Lung microvascular endothelial cell (primary cell): ENCODE measurements at regions not wholly inside any gene's neighbourhood (a gene's known extent, or its start where the extent isn't known, plus 50 kb on each side); places are given as distances from the start of the nearest gene placed in this dataset.

Experiments
- DNase-seq, 2 donors: peaks; one replicate each; pipeline versions ENCODE4 v3.0.0 to v3.0.0-alpha.2; 2010; ENCODE audit warnings: low read depth in 2 of 2

DNA sequence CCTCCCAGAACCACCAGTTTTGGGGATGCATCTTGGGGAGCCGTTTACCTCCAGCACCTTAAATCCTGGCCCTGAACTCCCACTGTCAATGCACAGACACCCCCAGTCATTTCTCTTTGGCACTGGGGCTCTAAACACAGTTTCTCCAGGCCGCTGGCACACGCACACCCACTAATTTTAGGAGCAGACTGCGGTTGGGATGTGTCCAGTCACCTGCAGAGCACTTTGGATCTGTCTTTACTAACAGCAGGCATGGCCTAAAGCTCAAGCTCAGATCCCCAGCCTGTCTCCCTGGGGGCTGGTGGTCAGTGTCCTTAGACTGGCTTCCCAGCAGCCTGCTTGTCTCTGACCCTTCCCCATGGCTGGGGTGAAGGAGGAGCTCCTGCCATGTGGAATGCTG is 49.9 kb downstream of the SYNE3 start:
- DNase-seq = no peak

DNA sequence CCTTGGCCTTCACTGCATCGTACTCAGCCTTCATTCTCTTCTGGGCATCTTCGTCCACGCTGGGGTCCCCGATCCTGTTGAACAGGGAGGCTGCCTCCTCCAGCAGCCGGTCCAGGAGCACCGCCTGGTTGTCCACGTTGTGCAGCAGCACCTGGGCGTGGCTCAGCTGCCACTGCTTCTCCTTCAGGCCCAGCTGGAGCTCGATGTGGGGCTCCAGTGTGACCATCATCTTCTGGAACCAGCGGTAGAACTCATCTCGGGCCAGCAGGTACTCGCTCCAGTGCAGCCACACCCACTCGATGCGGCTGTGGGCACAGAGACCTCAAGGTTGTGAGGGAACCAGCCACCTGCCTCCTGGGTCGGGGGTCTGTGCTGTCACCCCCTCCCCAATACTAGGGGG is 50.5 kb downstream of the SYNE3 start:
- no peak for DNase-seq

DNA sequence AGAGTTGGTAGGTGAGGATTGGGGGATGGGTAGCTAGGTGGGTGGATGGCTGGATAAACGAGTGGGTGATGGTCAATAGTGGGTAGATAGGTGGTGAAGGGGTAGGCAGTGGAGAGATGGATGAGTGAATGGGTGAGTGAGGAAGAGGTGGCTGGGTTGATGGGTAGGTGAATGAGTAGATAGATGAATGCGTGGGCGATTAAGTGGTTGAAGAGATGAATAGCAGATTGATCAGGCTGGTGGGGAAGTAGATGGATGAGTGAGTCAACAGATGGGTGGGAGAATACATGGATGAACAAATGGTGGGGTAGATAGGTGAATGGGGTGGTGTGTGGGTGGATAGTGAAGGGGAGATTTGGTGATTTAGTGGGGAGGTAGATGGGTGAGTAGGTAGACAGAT is 51.1 kb downstream of the SYNE3 start:
- DNase-seq = no peak

DNA sequence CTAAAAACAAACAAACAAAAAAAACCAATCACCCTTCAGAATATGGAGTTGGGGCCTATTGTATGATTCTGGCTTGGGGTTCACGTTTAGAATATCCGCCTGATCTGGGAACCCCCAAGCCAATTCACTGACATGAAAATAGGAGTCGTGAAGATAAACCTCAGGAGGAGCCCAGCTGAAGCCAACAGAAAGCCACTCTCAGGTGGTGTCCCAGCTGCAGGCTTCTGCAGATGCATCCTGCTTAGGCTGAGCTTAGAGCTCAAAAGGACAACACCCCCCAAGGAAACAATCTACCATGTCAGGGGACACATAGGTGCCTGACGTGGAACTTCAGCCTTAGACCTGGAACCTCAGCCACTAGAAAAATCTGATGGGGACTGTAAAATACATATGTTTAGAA is 51.9 kb downstream of the SYNE3 start:
- no peak for DNase-seq

DNA sequence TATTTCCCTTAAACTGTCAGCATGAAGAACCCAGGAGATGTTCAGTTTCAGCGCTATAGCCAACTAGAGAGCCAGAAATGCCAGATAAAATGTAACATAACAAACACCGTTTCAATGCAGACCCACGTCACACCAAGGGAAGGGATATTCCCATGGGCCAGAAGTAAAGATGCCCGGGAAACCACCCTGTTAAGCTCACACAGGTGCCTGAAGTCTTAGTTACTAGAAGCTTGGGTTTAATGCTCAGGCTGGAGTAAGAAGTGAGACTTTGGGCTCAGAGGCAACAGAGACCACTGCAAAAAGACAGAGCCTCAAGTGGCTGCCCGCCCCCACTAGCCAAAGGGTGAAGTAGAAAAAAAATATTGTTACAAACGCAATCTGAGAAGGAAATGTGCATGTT is 52.3 kb downstream of the SYNE3 start:
- DNase-seq = no peak

DNA sequence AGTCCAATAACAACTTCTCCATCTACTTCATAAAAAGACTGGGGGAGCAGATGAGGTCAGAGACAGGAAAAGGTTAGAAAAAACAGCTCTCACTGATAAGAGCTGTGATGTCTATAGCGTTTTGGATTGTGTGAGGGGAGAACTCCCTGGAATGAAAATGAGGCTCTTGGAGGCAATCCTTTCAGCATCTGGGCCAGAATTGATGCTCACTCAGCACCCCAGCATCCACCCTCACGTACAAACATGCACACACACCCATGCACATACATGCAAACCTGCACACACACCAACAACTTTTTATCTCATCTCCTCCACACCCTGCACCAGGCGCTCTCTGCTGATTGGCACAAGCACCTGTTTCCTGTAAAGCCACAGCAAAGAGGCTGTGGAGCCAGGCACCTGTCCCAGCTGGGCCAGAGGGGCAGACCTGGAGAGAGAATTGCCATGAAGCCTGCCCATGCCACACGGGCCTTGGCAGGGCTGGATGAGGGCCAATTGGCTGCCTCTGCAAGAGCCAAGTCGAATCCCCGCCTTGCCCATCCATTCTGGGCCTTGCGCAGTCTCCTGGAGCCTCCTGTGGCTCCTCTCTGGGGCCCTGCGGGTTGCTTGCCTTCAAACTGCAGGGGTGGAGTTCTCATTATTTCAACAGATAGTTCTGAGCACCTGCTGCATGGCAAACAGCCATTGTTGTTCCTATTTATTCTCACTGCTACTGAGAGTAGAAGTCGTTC is 53.1 kb downstream of the SYNE3 start:
- DNase-seq = peak; percentile 43 to 65

DNA sequence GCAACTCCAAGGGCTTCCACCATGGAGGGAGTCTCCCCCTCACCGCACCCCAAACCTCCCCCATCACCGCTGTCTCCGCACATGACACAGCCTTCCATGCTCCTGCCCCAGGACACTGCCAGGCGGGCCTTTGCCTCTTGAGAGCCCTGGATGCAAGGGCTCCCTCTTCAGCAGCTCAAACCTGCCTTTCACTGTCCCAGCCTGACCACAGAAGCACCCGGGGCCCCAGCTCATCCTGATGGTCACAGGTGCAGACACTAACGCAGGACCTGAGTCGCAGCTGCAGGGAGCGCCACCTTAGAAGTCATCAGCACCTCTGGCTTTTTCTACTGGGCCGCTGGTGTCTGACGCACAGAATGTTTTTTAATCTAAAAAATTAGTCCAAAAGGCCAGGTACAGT is 54.0 kb downstream of the SYNE3 start:
- no peak for DNase-seq

DNA sequence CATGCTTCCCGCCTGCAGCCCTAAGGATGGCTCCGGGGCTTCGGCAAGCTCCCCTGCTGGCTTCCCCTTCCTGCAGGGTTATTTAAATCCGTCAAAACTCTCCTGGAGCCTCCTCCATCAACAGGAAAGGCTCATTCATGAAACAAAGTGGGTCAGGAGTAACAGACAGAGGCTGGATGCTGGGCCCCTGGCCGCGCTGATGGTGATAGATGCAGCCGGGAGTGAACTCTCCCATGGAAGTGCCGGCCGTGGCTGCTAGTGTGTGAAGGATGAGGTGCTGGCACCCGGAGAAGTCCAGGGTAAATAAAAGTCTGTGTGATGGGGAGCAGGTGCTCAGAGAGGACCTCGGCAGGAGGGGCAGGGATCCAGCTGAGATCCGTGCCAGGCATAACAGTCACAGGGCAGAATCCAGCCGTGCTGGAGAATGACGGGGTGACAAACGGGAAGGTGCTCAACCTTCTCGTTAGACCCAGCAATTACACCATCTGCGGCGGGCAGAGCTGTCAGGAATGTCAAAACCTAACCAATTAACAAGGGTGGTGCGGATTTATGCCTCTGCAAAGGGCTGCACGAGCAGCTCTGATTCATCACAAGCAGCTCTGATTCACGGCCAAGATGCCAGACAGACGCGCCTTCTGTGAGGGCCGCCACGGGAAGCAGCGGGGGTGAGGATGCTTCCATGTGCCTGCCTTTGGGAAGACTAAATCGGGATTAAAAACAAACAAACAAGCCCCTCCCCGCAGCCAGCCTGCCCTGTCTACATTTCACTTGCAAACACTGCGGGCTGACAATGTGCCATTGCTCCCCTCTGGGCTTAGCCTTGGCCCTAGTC is 55.6 kb downstream of the SYNE3 start:
- DNase-seq = peak; percentile 41 to 81

DNA sequence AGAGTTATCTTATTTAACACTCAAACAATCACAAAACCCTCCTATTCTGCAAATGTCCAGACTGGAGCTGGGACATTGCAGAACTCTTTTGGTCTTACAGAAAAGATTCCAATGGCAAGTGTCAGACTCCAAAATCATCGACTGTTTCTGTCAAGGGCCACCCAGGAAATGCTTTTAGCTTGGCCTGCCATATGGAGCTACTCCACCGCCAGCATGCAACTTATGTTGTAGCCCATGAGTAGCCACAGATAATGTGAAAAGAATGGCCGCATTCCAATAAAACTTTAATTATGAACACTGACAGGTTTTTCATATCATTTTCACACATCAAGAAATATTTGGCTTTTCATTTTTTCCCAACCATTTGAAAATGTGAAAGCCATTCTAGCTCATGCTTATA is 57.5 kb downstream of the SYNE3 start:
- DNase-seq = no peak

DNA sequence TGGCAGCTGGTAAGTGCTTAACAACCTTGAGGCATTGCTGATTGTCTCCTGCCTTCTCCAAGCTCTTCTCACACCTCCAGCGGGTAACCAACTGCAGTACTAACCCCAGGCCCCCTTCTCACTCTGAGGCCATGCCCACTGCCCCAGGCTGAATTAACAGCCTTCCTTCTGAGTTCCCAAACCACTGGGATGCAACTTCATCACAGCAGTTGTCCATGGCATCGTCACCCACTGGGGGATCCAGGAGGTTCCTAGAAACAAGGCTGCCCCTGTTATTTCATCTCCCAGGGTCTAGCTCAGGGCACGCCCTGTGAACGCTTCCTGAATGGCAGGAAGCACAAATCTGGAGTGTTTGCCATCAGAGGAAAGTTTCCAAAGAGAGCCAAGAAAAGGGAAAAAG is 58.0 kb downstream of the SYNE3 start:
- no peak for DNase-seq

DNA sequence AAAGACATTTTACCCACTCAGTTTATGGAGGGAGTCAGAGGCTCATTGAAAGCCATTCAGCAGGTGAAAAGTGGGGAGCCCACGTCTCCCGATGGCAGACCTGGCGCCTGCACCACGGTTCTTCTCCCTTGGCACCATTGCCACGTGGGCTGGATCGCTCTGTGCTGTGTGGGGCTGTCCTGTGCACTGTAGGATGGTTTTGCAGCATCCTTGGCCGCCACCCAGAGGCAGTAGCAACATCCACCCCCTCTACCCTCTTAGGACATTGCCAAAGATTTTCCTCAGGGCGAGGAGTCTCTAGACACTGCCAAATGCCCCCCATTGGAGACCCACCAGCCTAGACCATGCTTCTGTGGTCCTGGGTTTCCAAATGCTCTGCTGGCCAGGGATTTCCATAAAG is 60.2 kb downstream of the SYNE3 start:
- no peak for DNase-seq

DNA sequence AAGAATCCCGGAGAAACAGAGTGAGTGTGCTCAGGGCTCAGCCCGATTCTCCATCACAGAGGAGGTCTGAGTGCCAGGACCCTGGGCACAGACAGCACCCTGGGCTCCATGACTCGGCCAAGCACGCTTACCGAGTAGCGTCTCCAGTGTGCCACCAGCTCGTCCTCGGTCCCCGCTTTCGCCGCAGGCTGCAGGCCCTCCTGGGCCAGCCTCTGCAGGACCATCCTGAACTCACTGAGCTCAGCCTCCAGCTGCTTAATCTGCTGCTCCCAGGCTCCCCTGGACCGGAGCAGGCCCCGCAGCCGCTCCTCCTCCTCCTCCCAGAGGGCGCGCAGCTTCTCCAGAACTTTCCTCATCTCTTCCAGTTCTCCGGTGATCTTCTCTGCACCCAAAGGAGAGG is 61.2 kb downstream of the SYNE3 start:
- no peak for DNase-seq

DNA sequence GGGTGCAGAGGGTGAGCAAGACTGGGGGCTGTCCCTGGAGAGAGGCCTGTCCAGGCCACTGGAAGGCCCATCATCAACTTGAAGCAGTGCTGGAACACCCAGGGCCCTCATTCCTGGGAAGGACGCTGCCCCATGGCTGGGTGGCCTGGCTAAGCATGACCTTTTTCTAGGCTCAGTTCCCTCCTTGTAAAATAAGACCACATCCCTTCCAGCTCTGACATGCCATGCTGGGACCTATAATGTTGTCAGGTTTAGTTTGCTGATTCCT is 62.8 kb downstream of the SYNE3 start:
- no peak for DNase-seq

DNA sequence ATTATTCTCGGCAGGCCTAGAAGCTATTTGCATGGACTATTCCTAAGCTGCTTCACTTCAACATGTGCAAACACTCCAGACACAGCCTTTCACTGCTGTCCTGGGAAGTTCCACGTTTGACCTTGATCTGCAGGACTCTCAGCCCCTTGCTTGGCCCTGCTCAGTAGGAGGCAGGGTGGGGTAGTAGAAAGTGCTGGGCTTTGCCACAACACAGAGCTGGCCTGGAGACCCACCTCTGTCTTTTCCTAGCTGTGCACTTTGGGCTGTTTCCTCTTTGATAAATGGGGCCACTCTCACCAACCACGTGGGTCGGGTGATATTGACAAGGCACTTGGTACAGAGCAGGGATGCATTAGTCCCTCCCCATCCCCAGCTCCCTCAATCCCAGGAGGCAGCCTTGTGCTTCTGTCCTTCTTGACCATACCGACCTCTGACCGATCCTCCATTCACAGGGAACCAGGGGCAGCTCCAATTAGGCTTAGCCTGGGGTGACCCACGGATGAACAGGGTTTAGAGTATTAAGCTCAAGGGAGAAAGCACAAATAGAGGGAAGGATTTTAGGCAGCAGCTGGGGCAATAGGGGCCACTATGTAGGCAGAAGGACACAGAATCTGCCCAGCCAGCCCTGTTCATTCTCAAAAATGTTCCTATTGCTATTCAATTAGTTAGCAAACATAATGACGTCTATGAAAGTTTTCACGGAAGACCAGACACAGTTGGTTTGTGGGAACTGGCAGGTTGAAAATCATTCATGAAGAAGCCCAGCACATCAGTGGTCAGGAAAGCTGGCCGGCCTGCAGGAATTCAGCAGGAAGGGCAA is 63.3 kb downstream of the SYNE3 start:
- DNase-seq = no peak

DNA sequence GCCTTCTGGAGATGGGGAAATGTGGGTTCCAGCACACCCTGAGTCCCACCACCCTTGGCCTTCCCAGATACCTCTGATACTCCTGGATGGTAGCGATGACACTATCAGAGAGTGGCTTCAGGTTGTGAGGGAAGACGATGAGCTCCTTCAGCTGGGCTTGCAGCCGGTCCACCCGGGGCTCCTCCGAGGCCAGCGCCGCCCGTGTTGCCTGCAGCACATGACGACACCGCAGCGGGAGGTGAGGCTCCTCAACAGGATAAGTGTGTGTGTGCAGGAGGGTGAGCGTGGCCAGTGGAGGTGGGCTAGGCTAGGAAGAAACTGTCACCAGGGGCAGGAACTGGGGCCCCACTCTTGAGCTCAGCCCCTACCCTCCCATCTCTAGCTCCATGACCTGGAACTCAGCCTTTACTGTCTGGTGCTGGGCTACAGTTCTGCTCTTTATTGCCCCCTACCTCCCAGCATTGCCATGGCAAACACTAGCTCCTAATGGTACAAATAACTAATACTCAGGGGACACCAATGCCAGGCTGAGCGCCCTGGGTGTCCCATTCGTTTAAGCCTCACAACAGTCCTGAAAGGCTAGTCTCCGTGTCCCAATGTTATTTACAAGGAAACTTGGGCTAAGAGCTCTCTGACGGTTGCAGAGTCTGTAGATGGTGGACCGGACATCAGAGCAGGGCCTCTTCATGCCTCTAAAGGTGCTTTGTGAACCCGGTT is 64.1 kb downstream of the SYNE3 start:
- DNase-seq = peak; percentile 30 to 43

DNA sequence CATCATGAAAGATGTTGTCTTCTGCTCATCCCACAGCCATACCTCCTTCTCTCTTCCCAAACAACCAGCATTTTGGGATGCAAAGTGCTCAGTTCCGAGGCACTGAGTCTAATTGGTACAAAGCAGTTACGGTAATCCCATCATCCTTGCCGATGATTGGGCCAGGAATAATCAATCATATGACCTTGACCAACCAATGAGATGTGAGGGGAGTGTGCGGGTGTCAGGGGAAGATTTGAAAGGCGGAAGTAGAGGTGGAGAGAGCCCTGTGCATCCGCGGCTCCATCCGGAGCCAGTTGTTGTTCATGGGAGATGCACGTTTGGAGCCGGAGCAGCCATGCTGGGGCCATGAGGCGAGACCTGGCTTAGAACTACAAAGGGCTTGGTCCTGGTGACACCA is 67.3 kb downstream of the SYNE3 start:
- no peak for DNase-seq

DNA sequence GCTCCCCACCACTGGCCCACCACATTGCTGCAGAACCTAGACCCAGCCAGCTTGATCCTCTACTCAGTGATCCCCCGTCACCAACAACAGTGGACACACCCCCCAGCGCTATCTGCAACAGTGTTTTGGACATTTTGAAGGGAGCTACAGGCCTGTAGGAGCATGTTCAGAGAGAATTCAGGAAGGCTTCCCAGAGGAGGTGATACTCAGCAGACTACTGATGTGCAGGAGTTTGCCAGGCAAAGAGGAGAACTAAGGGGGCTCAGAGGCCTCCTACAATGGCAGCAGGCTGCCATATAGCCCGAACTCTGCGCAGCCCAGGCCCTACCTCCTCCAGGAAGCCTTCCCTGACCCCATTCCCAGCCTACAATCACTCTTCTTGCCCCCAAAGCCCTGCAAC is 70.0 kb downstream of the SYNE3 start:
- DNase-seq = no peak

DNA sequence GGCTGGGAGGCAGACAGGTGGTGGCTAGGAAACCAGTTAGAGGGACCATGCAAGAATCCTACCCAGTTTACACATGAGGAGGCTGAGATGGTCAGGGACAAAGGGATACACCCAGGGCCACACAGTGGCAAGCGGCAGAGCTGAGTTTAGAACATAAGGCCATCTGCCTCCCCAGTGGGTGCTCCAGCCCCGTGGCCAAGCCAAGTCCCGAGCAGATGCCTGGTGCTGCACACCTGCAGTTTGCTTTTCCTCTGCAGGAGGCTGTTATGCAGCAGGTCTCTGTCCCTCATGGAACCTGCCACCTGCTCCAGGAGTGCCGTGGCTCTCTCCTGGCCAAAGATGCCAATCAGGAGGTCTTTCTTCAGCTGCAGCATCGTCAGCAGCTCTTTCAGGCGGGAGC is 70.8 kb downstream of the SYNE3 start:
- no peak for DNase-seq

DNA sequence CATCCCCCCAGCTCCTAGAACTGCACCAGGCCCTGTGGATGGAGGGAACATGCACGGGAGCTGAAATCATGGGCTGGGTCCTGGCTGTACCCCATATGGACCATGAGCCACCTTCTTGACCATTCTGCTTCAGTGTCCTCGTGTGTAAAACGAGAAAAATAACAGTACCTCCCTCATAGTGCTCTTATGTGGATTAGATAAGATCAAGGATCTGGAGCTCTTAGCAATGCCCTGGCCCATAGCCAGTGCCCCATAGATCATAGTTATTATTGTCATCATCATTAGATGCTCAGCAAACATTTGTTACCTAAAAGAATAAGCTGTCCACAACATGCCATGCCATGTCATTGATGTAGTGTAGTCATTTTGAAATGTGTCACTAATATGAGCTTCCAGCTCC is 71.3 kb downstream of the SYNE3 start:
- DNase-seq = no peak

DNA sequence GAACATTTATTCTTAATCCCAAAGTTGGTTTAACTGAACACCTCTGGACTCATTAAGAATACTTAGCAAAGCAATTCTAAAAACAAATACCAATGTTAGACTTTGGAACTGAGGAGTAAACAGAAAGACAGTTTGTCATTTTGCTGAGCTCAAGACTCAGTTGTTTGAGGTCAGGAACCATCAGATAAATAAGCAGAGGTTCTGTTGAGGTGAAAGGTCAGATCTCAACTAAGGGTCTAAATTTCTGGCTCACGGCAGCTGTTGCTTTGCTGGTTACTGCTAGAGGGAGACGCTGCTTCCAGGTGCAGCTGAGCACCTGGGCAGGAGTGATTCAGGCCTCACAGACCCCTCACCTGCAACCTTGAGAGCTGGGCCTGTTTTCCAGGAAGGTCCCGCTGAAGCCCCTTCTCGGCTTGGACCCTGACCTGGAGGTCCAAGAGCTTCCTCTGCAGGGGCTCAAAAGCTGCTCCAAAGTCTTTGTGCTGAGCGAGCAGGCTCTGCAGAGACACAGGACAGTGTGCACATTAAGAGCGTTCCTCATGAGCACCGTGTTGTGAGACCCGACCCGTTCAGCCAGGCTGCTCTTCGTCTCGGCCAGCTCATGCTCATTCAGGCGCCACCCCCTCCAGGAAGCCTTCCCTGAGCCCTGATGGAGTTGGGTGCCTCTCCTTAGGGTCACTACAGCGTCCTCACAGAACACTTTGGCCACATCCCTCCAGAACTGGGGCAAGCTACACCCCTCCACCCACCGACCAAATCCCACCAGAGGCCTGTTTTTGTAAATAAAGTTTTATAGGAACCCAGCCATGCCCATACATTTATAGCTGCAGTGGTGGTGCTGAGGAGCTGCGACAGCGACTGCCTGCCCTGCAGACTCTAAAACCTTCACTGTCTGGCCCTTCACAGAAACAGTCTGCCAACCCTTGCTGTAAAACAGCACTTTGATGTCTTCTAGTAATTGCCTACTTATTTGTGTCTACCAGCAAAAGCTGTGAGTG is 72.0 kb downstream of the SYNE3 start:
- DNase-seq = no peak

DNA sequence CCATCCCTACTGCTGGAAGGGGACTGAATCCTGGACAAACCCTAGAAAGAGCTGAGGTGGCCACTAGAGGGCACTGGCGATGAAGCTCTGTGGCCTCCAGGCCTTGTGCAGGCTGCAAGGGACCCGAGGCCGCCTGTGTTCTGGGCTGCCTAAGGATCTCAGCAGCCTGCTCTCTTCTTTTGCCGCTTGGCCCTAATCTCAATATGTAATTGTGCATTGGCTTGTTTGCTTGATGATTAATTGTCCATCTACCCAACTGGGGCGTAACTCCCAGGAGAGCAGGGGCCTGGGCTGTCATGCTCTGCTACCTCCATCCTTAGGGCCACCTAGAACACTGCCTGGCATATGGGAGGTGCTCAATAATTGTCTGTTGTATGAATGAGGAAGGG is 73.8 kb downstream of the SYNE3 start:
- peak; percentile 84 to 86 for DNase-seq
